ENCODE measurements at regions not wholly inside any gene's neighbourhood (a gene's known extent, or its start where the extent isn't known, plus 50 kb on each side); places are given as distances from the start of the nearest gene placed in this dataset.
"Not testable (repeated sequence)": the region's sequence is repeated elsewhere in the genome, so short reads cannot be mapped to it uniquely, and the experiment has no call there.

DNA sequence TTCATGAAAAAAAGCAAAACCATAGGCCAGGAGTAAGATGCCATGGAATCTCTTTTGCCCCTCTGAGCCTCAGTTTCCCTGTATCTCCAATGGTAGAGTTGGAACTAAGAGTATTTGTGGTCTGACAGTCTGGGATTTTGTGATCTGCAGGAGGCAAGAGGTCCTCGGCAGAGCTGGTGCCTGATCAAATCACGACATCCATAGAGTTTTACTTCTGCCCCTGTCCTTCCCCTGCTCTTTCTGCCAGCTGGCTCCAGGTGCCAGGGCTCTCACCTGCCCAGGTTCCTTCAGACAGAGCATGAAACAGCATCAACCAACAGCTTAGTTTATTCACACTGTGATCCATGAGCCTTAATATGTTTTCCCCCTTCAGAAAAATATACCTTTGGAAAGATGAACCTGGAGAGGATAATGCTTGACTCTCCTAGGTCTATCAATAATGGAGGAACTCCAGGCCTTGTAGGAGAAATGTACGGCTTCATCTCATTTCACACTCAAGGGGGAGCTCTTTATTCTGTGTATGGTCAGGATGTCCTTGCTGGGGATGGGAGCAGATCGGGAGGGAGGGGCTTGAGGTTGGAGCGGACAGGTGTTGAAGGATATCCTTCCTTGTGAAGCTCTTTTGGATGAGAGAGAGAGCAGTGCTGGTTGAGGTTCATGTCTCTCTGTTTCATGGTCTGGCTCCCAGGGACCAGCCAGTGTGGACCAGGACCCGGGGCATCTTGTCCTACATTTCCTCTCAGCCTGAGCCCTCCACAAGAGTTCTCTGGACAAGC is 309.9 kb downstream of the RPLP1 start:
- peak; percentile 49 for DNase-seq (ENCODE audit: low read depth)

DNA sequence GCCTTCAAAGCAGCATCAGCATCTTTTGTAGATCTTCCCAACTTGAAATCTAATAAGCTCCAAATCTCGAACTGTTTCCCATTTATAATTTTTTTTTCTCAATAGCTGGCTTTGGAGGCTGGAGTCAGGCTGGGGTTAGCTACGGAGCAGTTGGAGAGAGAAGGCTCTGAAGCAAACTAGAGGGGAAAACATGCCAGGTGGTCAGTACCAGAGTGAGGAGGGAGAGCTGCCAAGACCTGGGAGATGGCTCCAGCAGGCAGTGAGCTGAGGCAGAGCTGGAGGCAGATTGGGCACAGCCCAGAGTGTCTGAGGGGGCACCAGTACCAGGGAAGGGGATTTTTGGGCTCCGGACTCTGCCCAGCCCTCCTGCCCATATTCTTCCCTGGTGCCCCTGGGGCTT is 311.2 kb downstream of the RPLP1 start:
- no peak for DNase-seq (ENCODE audit: low read depth)

DNA sequence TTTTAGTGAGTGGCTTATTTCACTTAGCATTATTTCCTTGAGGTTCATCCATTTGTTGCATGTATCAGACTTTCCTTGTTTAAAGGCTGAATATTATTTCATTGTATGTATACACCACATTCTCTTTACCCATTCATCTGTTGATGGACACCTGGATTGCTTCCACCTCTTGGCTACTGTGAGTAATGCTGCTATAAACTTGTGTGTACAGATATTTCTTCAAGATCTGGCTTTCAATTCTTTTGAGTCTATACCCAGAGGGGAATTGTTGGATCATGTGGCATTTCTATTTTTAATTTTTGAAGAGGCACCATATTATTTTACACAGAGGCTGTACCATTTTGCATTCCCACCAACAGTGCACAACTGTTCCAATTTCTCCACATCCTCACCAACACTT is 313.5 kb downstream of the RPLP1 start:
- no peak for DNase-seq (ENCODE audit: low read depth)

DNA sequence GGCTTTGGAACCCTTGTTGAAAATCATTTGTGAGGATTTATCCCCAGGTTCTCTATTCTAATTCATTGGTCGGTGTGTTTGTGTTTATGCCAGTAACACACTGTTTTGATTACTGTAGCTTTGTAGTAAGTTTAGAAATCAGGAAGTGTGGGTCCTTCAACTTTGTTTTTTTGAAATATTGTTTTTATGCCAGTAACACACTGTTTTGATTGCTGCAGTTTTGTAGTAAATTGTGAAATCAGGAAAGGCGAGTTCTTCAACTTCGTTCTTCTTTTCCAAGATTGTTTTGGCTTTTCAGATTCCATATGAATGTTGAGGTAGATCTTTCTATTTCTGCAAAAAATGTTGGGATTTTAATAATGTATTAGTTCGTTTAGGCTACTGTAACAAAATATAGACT is 314.6 kb downstream of the RPLP1 start:
- no peak for DNase-seq (ENCODE audit: low read depth)

DNA sequence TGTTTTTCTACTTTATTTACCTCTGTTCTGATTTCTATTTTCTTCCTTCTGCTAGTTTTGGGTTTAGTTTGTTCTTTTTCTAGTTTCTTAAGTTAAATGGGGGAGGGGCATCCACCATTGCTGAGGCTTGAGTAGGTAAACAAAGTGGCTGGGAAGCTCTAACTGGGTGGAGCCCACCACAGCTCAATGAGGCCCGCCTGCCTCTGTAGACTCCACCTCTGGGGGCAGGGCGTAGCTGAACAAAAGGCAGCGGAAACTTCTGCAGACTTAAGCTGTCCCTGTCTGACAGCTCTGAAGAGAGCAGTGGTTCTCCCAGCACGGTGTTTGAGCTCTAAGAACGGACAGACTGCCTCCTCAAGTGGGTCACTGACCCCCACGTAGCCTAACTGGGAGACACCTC is 316.7 kb downstream of the RPLP1 start:
- DNase-seq (ENCODE audit: low read depth): not testable (repeated sequence)

DNA sequence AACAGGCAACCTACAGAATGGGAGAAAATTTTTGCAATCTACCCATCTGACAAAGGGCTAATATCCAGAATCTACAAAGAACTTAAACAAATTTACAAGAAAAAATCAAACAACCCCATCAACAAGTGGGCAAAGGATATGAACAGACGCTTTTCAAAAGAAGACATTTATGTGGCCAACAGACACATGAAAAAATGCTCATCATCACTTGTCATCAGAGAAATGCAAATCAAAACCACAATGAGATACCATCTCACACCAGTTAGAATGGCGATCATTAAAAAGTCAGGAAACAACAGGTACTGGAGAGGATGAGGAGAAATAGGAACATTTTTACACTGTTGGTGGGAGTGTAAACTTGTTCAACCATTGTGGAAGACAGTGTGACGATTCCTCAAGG is 321.6 kb downstream of the RPLP1 start:
- not testable (repeated sequence) for DNase-seq (ENCODE audit: low read depth)

DNA sequence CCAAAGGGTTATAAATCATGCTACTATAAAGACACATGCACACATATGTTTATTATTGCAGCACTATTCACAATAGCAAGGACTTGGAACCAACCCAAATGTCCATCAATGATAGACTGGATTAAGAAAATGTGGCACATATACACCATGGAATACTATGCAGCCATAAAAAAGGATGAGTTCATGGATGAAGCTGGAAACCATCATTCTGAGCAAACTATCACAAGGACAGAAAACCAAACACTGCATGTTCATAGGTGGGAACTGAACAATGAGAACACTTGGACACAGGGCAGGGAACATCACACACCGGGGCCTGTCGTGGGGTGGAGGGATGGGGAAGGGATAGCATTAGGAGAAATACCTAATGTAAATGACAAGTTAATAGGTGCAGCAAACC is 322.1 kb downstream of the RPLP1 start:
- DNase-seq (ENCODE audit: low read depth): not testable (repeated sequence)

DNA sequence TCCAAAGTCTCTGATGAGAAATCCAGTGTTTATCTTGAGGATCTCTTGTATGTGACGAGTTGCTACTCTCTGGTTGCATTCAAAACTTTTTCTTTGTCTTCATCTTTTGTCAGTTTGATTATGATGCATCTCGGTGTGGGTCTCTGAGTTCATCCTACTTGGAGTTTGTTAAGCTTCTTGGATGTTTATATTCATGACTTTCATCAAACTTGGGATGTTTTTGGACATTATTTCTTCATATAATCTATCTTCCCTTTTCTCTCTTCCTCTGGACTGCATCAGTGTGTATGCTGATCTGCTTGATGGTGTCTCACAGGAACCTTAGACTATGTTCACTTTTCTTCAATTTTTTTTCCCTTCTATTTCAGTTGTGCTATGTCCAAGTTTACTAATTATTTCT is 320.4 kb downstream of the TLE3 start:
- DNase-seq (ENCODE audit: low read depth): no peak

DNA sequence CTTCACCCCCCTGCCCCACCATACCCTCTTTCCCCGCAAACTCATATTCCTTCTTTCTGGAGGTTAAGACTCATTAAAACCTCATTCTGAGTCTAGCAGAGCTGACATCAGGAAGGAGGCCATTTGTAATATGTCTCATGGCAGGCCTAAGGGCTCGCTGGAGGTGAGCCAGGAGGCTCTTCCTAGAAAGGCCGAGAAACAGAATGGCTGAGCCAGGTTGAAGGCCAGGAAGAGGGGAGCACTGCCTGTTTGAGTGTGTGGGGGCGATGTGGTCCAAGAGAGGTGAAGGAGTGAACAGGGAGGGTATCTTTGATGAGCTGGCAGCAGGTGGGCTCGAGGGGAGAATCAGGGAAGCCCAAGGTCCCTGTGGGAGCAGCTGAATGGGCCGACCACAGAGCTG is 317.3 kb downstream of the TLE3 start:
- DNase-seq (ENCODE audit: low read depth): no peak

DNA sequence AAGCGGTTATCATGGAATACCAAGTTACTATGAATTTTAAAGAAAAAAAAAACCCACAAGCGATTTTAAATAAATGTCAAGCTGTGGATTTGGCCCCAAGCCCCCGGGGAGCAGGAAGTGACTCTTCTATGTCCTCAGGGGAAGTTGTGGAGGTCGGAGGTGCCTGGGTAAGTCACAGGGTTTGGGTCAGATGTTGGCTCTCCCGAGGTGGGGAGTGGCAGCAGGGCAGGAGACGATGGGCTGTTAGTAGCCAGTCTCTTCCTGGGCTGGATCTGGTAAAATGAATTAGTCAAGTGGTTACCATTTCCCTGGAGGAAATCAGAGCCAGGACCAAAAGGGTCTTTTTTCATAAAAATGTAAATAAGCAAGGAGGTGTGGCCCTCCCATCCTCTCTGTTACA is 316.7 kb downstream of the TLE3 start:
- no peak for DNase-seq (ENCODE audit: low read depth)

DNA sequence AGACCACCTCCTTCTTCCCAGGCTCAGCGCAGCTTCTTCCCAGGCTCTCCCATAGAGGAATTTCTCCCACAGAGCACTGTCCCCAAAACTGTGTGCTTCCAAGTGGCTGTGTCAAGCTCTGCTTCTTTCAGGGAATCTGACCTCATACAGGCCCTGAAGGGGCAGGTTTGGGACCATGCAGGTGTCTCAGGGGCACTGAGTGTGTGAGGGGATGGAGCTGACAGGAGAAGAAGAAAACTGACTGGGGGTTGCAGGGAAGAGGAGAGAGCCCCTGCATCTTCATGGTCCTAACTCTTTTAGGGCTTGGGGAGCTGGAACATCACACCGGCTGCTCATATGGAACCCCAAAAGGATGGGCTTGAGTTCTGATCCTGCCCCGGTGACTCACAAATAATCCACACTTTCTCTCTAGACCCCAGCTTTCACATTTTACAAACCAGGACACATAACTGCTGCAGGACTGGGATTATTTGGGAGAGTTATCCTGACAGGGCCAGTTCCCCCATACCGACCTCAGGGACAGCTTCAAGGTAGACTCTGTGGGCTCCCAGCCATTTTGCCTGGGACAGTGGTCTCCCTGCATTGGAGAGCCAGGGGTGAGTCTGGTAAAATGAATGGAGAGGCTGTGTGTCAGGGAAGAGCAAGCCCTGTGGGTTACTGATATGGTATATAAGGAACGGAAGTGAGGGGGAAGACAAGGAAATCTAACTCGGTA is 316.1 kb downstream of the TLE3 start:
- no peak for DNase-seq (ENCODE audit: low read depth)

DNA sequence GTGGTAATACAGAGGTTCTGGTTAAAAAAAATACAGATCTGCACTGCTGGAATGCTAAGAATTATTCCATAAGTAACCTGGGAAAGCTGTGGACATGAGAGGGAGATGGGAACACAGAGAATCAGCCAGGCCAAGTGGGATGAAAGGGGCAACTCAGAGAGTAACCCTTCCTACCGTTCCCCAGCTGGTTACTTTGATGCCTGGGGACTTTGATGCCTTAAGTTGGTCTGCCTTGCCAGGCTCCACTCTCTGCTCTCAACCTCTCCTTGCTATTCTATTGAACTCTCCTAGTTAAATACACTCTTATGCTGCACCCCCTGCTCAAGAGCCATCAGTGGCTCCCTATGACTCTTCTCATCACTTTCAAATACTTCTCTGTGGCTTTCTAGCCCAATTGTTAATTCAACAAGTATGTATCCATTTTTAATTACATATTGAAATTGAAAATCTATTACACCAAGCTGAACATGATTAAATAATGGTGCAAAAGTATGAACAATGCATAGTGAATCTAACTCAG is 315.5 kb downstream of the TLE3 start:
- DNase-seq (ENCODE audit: low read depth): no peak

DNA sequence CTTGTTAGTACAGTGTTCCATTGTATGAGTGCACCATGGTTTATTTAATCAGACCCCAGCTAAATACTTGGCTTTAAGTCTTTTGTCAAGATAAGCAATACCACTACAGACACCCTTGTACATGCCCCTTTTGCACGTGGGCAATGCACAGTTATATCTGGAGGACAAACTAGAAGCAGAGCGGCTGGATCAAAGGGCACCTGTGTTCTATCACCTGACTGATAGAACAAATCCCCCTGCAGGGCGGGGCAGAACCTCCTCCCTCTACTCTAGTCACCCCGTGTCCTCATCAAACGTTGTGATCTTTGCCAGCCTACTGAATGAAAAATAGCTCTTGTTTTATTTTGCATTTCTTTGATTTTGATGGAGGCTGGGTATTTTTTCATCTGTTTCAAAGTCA is 314.9 kb downstream of the TLE3 start:
- no peak for DNase-seq (ENCODE audit: low read depth)

DNA sequence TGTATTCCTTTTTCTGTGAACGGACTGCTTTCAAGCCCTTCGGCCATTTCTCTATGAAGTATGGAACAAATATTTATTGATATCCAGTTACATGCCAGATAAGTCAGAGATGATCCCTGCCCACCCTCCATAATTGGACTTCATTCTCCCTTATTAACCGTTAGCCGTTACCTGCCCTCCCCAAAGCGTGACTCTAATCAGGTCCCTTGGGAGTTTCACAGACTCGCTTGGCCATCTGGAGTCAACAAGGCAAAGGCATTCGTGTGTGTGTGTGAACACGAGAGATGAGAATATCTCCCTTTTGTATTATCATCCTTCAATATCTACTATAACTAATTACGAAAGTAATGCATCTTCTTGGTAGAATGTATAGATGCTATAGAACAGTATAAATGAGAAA is 314.5 kb downstream of the TLE3 start:
- no peak for DNase-seq (ENCODE audit: low read depth)

DNA sequence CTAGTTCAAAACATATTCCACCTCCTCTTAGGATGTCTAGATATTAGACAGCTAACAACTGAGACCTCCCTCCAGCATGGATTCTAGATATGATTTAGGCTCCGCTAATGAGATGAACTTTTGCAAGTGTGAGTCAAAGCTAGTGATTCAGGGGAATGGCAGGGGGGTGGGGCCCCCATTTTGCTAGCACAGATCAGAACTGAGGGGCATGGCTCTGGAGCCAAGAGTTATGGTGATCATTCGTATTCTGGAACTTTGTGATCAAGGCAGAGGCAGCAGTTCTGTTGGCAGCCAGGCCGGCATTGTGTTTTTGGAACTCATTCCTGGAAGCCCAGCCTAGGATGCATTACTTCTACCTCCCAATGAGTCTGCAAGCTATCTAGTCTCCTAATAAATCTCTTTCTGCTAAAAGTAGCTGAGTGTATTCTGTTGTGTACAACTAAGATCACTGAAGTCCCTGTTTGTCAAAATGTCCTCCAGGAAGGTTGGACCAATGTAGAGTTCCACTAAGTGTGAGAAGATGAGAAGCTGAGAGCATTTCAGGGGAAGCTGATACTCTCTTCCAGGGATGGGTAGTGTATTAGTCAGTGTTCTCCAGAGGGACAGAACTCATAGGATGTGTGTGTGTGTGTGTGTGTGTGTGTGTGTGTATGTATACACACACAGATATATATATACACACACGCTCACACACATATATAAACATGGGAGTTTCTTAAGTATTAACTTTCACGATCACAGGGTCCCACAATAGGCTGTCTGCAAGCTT is 312.7 kb downstream of the TLE3 start:
- peak; percentile 35 for DNase-seq (ENCODE audit: low read depth)

DNA sequence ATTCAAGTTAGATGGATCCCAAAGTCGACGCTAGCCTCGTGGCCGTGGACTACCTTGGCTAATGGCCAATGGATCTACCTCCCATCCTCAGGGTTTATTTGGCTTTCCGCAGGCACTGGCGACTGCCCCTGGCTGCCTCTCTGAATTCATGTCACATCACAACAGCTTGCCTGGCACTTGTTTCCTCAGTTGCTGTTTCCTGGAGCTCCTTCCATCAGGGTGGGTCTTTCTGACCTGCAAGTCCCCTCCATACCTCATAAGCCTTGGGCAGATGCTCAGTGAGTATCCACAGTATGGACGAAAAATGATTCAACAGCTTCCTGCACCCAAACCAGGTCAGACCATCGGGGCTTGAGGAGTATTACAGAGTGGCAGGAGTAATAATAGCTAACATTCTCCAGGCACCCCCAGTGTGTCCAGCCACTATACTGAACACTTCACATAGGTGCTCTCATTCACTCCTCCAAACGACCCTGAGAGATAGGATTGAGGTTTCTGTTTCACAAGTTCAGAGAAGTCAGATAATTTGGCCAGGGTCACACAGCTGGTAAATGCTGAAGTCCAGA is 311.5 kb downstream of the TLE3 start:
- DNase-seq (ENCODE audit: low read depth): no peak

DNA sequence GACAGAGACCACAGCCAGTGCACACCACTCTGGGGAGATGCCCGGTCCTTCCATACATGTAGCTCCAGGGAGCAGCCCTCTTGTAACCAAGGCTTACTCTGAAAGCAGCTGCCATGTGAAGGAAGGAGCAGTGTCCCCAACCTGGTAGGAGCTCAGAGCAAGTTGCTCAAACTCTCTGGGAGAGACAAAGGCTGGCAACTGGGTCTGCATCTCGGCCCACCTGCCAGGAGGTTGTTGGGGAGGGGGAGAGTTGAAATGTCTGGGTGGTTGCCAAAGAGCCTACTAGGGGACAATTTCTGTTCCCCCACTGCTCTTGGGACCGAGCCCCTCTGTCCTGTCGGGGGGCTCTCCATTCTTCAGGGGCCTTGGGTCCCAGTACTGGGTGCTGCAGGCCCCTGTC is 309.9 kb downstream of the TLE3 start:
- no peak for DNase-seq (ENCODE audit: low read depth)

DNA sequence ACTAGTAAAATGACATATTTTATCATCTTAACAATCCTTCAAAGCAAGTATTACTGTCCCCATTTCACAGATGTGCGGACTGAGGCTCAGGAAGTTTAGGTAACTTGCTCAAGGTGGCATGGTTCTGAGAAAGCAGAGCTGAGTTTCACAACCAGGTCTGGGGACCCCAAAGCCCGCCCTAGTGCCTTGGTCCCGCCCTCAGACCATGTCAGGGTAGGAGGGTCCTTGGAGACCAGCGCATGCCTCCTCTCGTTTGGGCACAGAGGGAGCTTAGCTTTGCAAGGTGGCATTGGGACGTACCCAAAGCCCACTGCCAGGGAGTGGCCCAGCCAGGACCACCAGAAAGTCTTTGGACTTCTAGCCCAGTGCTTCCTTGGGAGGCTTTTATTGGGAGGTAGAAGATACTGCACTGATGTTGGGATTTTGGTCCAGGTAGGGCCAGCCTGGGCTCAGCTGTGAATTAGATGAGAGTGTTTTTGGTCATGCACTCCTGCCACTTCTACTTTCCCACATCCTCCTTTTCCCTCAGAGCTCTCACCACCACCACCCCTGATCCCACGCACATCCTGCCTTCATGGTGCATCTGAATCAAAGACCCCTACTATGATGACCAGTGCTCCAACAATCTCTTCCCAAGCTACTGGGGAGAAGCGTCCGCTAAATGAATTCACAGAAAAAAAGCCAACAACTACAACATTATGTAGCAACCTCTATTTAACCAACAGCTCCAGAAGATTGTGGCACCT is 307.9 kb downstream of the TLE3 start:
- DNase-seq (ENCODE audit: low read depth): no peak

DNA sequence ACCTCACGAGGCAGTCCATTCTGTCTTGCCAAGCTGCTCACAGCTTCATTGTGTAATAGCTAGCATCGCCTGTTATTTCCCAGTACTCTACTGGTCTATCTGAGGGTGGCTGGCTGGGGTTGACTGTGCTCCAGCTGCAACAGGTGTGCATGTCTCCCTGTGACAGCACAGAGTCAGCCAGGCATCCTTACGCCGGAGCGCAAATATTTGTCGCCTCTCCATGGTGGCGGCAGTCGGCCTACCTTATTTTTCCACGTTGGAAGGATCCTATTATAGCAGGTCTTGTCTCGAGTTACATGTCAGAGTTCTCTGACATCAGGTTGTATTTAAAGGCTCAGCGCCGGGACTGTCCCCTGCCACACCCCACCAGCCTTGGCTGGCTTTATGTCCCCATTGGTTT is 307.1 kb downstream of the TLE3 start:
- DNase-seq (ENCODE audit: low read depth): no peak

DNA sequence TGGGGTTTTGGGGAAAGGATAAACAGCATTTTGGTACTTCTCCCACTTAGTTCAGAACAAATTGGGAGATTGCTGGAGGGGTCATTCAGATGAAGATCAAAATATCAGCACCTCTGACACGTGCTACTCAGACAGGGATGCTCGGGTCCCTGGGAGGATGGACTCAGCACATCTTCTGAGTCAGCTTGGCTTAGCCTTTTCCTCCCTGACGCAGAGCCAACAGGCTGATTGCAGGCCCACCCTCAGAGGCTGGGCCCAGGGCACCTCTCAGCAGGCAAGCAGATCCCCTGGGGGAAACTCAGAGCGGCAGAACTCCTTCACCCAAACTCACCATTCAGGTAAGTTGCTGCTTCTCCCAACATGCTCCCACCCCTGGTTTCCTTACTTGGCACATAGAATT is 304.9 kb downstream of the TLE3 start:
- DNase-seq (ENCODE audit: low read depth): no peak

DNA sequence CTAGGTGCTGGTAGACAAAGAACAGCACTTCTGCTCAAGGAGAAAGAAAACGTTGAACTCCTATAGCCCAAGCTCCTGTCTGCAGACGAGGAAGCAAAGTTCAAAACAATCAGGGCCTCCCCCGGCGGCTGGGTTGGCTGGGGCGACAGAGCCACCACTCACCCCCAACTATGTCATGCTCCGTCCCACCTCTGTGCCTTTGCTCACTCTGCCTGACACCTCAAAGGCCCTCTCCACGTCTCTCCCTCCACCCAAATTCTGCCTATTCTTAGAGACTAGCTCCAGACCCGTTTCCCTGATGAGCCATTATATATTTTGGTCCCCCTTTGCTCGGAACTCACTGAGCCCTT is 304.3 kb downstream of the TLE3 start:
- DNase-seq (ENCODE audit: low read depth): no peak
